ENCODE measurements at regions not wholly inside any gene's neighbourhood (a gene's known extent, or its start where the extent isn't known, plus 50 kb on each side); places are given as distances from the start of the nearest gene placed in this dataset.

DNA sequence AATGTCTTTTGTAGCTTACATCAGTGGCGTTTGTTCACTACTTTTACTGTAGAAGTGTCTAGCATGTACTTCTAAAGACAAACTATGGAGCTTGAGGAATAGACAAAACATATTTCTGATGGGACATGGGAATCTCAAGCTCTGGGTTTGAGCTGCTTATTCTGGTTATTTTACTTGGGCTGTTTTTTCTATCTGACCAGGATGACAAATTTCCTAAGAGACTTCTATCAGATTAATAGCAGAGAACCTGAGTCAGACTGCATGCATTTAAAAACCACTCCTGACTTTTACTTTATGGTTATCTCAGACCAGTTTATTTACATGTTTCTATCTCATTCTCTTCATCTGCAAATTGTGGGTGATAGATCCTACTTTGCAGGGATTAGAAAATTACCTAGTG is 1282.3 kb upstream of the GJE1 start:
- TF ChIP-seq, protein P1, sequence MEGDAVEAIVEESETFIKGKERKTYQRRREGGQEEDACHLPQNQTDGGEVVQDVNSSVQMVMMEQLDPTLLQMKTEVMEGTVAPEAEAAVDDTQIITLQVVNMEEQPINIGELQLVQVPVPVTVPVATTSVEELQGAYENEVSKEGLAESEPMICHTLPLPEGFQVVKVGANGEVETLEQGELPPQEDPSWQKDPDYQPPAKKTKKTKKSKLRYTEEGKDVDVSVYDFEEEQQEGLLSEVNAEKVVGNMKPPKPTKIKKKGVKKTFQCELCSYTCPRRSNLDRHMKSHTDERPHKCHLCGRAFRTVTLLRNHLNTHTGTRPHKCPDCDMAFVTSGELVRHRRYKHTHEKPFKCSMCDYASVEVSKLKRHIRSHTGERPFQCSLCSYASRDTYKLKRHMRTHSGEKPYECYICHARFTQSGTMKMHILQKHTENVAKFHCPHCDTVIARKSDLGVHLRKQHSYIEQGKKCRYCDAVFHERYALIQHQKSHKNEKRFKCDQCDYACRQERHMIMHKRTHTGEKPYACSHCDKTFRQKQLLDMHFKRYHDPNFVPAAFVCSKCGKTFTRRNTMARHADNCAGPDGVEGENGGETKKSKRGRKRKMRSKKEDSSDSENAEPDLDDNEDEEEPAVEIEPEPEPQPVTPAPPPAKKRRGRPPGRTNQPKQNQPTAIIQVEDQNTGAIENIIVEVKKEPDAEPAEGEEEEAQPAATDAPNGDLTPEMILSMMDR (IDR thresholded peaks at IDR 0.05; ENCODE audit: low read length), result no peak
- TF ChIP-seq EZH2 (optimal IDR thresholded peaks at IDR 0.05; ENCODE audit: low read depth, low read length) (no peak), EZH2phosphoT487 (IDR thresholded peaks at IDR 0.05; ENCODE audit: low read length) (no peak)
